GM12878 (cell line): ENCODE measurements at regions not wholly inside any gene's neighbourhood (a gene's known extent, or its start where the extent isn't known, plus 50 kb on each side); places are given as distances from the start of the nearest gene placed in this dataset.

Source experiments
- ATAC-seq: fragments of 200-7000 bp; cut with Tn5 transposase; 3 replicates; pipeline ENCODE4 v1.9.1; 2020; ENCODE audit warnings: mild to moderate bottlenecking, moderate library complexity
- BruUV-seq: library from RNA; stranded (reverse); fragments of 400-500 nt; replicated peaks from 2 replicates; lab custom pipeline; 2021; lab: Mats Ljungman, UMichigan
- CTCF ChIA-PET: fragments of 300-600 bp; sonication (Branson Sonifier 250); formaldehyde crosslinking; extraction: SDS; loops from one replicate; lab custom pipeline; 2021; ENCODE audit warnings: inconsistent platforms; lab: Yijun Ruan, JAX
- POLR2A ChIA-PET: fragments of 350-600 bp; formaldehyde crosslinking; extraction: SDS; loops from one replicate; lab custom pipeline; 2021; ENCODE audit warnings: inconsistent platforms; lab: Charles Lee
- RAD21 ChIA-PET: fragments of 300-600 bp; sonication (Branson Sonifier 250); formaldehyde crosslinking; loops from one replicate; lab custom pipeline; 2023; ENCODE audit warnings: antibody characterized with exemption; ENCODE audit not compliant: unreplicated experiment; lab: Charles Lee
- SMC1A ChIA-PET: fragments of 300-600 bp; sonication (Branson Sonifier 250); formaldehyde crosslinking; loops from one replicate; lab custom pipeline; 2023; ENCODE audit not compliant: unreplicated experiment, uncharacterized antibody; lab: Charles Lee
- DNase-seq: peaks from one replicate; pipeline ENCODE4 v3.0.0-alpha.2; 2011; ENCODE audit warnings: low read depth, low spot score
- FAIRE-seq: peaks from 3 replicates; lab custom pipeline; 2011; peaks lifted over from hg19 to GRCh38; lab: Jason Lieb, UNC
- H2AFZ ChIP-seq: 2 replicates; pipeline ENCODE4 v1.6.0; 2011; ENCODE audit warnings: low read depth, low read length, control low read depth; ENCODE audit not compliant: control insufficient read depth
- H3K27ac ChIP-seq: 2 replicates; pipeline ENCODE4 v1.5.1; 2011; ENCODE audit warnings: control low read depth; ENCODE audit not compliant: control insufficient read depth, insufficient read depth
- H3K27me3 ChIP-seq, 2 experiments: replicated peaks in 1 of 2; 2 replicates each; pipeline versions ENCODE4 v1.6.0 to v1.6.1; 2011; ENCODE audit warnings: low read length in 1 of 2; ENCODE audit not compliant: control insufficient read depth in 2 of 2, insufficient read depth in 2 of 2
- H3K36me3 ChIP-seq, 2 experiments: 2 replicates each; pipeline ENCODE4 v1.5.1; 2011; ENCODE audit warnings: low read length in 1 of 2; ENCODE audit not compliant: control insufficient read depth in 2 of 2, insufficient read depth in 2 of 2
- H3K4me1 ChIP-seq: 2 replicates; pipeline ENCODE4 v1.6.1; 2011; ENCODE audit warnings: mild to moderate bottlenecking, low read length, moderate library complexity, mixed read lengths; ENCODE audit not compliant: control insufficient read depth, insufficient read depth
- H3K4me2 ChIP-seq: 2 replicates; pipeline ENCODE4 v1.6.0; 2011; ENCODE audit warnings: control low read depth; ENCODE audit not compliant: control insufficient read depth, insufficient read depth
- H3K4me3 ChIP-seq: fragments of 200-600 bp; sonication (generic); 2 replicates; pipeline ENCODE4 v1.5.1; 2016
- H3K79me2 ChIP-seq: 2 replicates; pipeline ENCODE4 v1.6.0; 2011; ENCODE audit warnings: low read length; ENCODE audit not compliant: control insufficient read depth, insufficient read depth
- H3K9ac ChIP-seq: 2 replicates; pipeline ENCODE4 v1.8.0; 2011; ENCODE audit warnings: low read length, control low read depth, mixed read lengths; ENCODE audit not compliant: control insufficient read depth, insufficient read depth
- H3K9me3 ChIP-seq: replicated peaks from 3 replicates; pipeline ENCODE4 v1.5.1; 2011; ENCODE audit warnings: mild to moderate bottlenecking, low read length; ENCODE audit not compliant: control insufficient read depth, insufficient read depth
- H4K20me1 ChIP-seq: 2 replicates; pipeline ENCODE4 v1.6.0; 2011; ENCODE audit not compliant: control insufficient read depth, insufficient read depth
- ATF7 ChIP-seq: fragments of 450-650 bp; IDR thresholded peaks from 2 replicates; pipeline ENCODE4 v1.6.1; 2016; ENCODE audit warnings: low read depth, mild to moderate bottlenecking
- BHLHE40 ChIP-seq, 2 experiments: fragments of 450-650 bp in 1 of 2; IDR thresholded peaks; 2 replicates each; pipeline ENCODE4 v1.6.1; 2011 to 2017; ENCODE audit warnings: low read depth in 2 of 2, borderline replicate concordance in 1 of 2, improper control_type of control experiment in 1 of 2, low read length in 1 of 2, mild to moderate bottlenecking in 1 of 2
- BMI1 ChIP-seq: fragments of 450-650 bp; IDR thresholded peaks from 2 replicates; pipeline ENCODE4 v1.6.1; 2016; ENCODE audit warnings: mild to moderate bottlenecking, moderate library complexity, borderline replicate concordance
- CBX3 ChIP-seq: fragments of 200-600 bp; sonication (generic); IDR thresholded peaks from 2 replicates; pipeline ENCODE4 v1.6.1; 2016; ENCODE audit warnings: low read depth, borderline replicate concordance
- FOS ChIP-seq: IDR thresholded peaks from 3 replicates; pipeline ENCODE4 v1.6.1; 2011; ENCODE audit warnings: borderline replicate concordance; ENCODE audit not compliant: insufficient read length; ENCODE audit errors: extremely low read depth
- HCFC1 ChIP-seq: fragments of 150-350 bp; IDR thresholded peaks from 2 replicates; pipeline ENCODE4 v1.6.1; 2014; ENCODE audit warnings: low read length
- HDGF ChIP-seq: fragments of 450-650 bp; IDR thresholded peaks from 2 replicates; pipeline ENCODE4 v1.6.1; 2016; ENCODE audit warnings: antibody characterized with exemption
- MTA2 ChIP-seq: fragments of 450-650 bp; IDR thresholded peaks from 2 replicates; pipeline ENCODE4 v1.6.1; 2016; ENCODE audit warnings: low read depth, mild to moderate bottlenecking, moderate library complexity
- PAX5 ChIP-seq: IDR thresholded peaks from 2 replicates; pipeline ENCODE4 v1.6.1; 2011; ENCODE audit warnings: low read depth, low read length, borderline replicate concordance
- POU2F2 ChIP-seq: IDR thresholded peaks from 3 replicates; pipeline ENCODE4 v1.6.1; 2011; ENCODE audit warnings: low read depth, mild to moderate bottlenecking, low read length, borderline replicate concordance
- RBBP5 ChIP-seq: fragments of 200-600 bp; sonication (generic); conservative IDR thresholded peaks from 2 replicates; pipeline ENCODE4 v1.6.1; 2016
- YY1 ChIP-seq: IDR thresholded peaks from 2 replicates; pipeline ENCODE4 v1.6.1; 2011; ENCODE audit warnings: low read depth, mild to moderate bottlenecking, low read length
- ZNF622 ChIP-seq: fragments of 450-650 bp; IDR thresholded peaks from 2 replicates; pipeline ENCODE4 v1.6.1; 2017; ENCODE audit warnings: mild to moderate bottlenecking, inconsistent platforms
- WGBS: methylation state at CpG from one replicate; pipeline ENCODE4 v1.1.6; 2016; ENCODE audit warnings: low lambda C conversion rate; ENCODE audit not compliant: insufficient replicate concordance, insufficient coverage; ENCODE audit errors: missing lambda C conversion rate; 5-methylcytosine and 5-hydroxymethylcytosine counted together
- in situ Hi-C: fragments of 300-500 bp; cut with MboI; formaldehyde crosslinking; loops from 9 replicates; pipeline ENCODE4 v1.14.3; 2018; ENCODE audit warnings: mixed read lengths
- intact Hi-C: fragments of 100-400 bp; cut with micrococcal nuclease; formaldehyde crosslinking; loops from one replicate; pipeline ENCODE4 v1.14.2; 2022; ENCODE audit not compliant: unreplicated experiment
- TF ChIP-seq, protein P1 (sequence below): fragments of 450-650 bp; IDR thresholded peaks from 2 replicates; pipeline ENCODE4 v1.6.1; 2017; ENCODE audit warnings: low read depth, mild to moderate bottlenecking, moderate library complexity
- TF ChIP-seq, protein P2 (sequence below): IDR thresholded peaks from 2 replicates; pipeline ENCODE4 v1.6.1; 2012; ENCODE audit warnings: mild to moderate bottlenecking, low read depth, low read length
- TF ChIP-seq, protein P3 (sequence below): fragments of 450-650 bp; formaldehyde crosslinking; IDR thresholded peaks from 2 replicates; pipeline ENCODE4 v1.5.0; 2022; ENCODE audit warnings: mild to moderate bottlenecking, missing genetic modification characterization

DNA sequence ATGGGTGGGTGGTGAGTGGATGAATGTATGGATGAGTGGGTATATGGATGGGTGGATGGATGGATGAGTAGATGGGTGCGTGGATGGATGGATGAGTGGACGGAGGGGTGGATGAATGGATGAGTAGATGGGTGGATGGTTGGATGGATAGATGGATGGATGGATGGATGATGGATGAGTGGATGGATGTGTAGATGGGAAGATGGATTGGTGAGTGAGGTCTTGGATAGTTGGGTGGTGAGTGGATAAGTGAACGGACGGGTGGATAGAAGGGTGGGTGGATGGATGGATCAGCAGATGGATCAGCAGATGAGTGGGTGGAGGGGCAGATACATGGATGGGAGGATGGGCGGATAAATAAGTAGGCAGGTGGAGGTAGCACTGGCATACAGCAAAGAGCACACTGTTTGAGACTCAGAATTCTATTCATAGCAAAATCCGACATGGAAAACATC lies 163.5 kb downstream of the C9orf50 start:
- H3K27me3 ChIP-seq, result no peaks in the 10 kb centered on the region
- in situ Hi-C loops, result no loop called here
- no peak overlapping the region for H3K4me2 ChIP-seq
- FAIRE-seq (no peak), ATAC-seq (no peak), DNase-seq (no peak)
- CTCF ChIA-PET, result interaction anchor here (1.5 kb wide), 1 partner anchor 324 kb away, joined by 3 read pairs; no protein-coding TSS in a partner anchor
- no peak overlapping the region for H3K27ac ChIP-seq
- H3K9me3 ChIP-seq, result no peaks in the 10 kb centered on the region
- POLR2A ChIA-PET, result interaction anchor here (1.0 kb wide), 1 partner anchor 317 kb away, joined by 3 read pairs; no protein-coding TSS in a partner anchor
- RAD21 ChIA-PET, result no interaction called here
- no peaks in the 10 kb centered on the region for H4K20me1 ChIP-seq
- no peak overlapping the region for H2AFZ ChIP-seq
- no peaks in the 10 kb centered on the region for H3K36me3 ChIP-seq
- TF ChIP-seq RBBP5 (no peak), MTA2 (no peak), CBX3 (no peak), BHLHE40 (IDR thresholded peaks at IDR 0.05; ENCODE audit: borderline replicate concordance in 1 of 2, low read depth in 2 of 2, low read length in 1 of 2) (no peak), FOS (no peak), ATF7 (no peak), ZNF622 (no peak), POU2F2 (no peak), PAX5 (no peak), HCFC1 (no peak), BMI1 (no peak), HDGF (no peak), YY1 (no peak)
- TF ChIP-seq, protein P1, sequence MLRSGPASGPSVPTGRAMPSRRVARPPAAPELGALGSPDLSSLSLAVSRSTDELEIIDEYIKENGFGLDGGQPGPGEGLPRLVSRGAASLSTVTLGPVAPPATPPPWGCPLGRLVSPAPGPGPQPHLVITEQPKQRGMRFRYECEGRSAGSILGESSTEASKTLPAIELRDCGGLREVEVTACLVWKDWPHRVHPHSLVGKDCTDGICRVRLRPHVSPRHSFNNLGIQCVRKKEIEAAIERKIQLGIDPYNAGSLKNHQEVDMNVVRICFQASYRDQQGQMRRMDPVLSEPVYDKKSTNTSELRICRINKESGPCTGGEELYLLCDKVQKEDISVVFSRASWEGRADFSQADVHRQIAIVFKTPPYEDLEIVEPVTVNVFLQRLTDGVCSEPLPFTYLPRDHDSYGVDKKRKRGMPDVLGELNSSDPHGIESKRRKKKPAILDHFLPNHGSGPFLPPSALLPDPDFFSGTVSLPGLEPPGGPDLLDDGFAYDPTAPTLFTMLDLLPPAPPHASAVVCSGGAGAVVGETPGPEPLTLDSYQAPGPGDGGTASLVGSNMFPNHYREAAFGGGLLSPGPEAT, result no peak
- TF ChIP-seq, protein P2, sequence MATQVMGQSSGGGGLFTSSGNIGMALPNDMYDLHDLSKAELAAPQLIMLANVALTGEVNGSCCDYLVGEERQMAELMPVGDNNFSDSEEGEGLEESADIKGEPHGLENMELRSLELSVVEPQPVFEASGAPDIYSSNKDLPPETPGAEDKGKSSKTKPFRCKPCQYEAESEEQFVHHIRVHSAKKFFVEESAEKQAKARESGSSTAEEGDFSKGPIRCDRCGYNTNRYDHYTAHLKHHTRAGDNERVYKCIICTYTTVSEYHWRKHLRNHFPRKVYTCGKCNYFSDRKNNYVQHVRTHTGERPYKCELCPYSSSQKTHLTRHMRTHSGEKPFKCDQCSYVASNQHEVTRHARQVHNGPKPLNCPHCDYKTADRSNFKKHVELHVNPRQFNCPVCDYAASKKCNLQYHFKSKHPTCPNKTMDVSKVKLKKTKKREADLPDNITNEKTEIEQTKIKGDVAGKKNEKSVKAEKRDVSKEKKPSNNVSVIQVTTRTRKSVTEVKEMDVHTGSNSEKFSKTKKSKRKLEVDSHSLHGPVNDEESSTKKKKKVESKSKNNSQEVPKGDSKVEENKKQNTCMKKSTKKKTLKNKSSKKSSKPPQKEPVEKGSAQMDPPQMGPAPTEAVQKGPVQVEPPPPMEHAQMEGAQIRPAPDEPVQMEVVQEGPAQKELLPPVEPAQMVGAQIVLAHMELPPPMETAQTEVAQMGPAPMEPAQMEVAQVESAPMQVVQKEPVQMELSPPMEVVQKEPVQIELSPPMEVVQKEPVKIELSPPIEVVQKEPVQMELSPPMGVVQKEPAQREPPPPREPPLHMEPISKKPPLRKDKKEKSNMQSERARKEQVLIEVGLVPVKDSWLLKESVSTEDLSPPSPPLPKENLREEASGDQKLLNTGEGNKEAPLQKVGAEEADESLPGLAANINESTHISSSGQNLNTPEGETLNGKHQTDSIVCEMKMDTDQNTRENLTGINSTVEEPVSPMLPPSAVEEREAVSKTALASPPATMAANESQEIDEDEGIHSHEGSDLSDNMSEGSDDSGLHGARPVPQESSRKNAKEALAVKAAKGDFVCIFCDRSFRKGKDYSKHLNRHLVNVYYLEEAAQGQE, result no peak
- TF ChIP-seq, protein P3, sequence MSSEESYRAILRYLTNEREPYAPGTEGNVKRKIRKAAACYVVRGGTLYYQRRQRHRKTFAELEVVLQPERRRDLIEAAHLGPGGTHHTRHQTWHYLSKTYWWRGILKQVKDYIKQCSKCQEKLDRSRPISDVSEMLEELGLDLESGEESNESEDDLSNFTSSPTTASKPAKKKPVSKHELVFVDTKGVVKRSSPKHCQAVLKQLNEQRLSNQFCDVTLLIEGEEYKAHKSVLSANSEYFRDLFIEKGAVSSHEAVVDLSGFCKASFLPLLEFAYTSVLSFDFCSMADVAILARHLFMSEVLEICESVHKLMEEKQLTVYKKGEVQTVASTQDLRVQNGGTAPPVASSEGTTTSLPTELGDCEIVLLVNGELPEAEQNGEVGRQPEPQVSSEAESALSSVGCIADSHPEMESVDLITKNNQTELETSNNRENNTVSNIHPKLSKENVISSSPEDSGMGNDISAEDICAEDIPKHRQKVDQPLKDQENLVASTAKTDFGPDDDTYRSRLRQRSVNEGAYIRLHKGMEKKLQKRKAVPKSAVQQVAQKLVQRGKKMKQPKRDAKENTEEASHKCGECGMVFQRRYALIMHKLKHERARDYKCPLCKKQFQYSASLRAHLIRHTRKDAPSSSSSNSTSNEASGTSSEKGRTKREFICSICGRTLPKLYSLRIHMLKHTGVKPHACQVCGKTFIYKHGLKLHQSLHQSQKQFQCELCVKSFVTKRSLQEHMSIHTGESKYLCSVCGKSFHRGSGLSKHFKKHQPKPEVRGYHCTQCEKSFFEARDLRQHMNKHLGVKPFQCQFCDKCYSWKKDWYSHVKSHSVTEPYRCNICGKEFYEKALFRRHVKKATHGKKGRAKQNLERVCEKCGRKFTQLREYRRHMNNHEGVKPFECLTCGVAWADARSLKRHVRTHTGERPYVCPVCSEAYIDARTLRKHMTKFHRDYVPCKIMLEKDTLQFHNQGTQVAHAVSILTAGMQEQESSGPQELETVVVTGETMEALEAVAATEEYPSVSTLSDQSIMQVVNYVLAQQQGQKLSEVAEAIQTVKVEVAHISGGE (CRISPR knock-in tag), result no peak
- SMC1A ChIA-PET, result no interaction called here
- no peaks in the 10 kb centered on the region for H3K79me2 ChIP-seq
- H3K4me3 ChIP-seq, result no peak overlapping the region
- intact Hi-C loops, result no loop called here
- no TSS peak for BruUV-seq
- WGBS, result 80% methylated on average over 6 of the region's 6 CpGs
- no peak overlapping the region for H3K9ac ChIP-seq
- H3K4me1 ChIP-seq, result peaks cover 26% of the 10 kb centered on the region
